ENCODE measurements at regions not wholly inside any gene's neighbourhood (a gene's known extent, or its start where the extent isn't known, plus 50 kb on each side); places are given as distances from the start of the nearest gene placed in this dataset.

GRCh38 chr4:167415461-167415860 lies 181.2 kb upstream of the SPOCK3 start:
- TF ChIP-seq CTCF (conservative IDR thresholded peaks at IDR 0.05; ENCODE audit: low read length) (no peak), EZH2phosphoT487 (IDR thresholded peaks at IDR 0.05; ENCODE audit: borderline replicate concordance) (no peak)
